ENCODE measurements at regions not wholly inside any gene's neighbourhood (a gene's known extent, or its start where the extent isn't known, plus 50 kb on each side); places are given as distances from the start of the nearest gene placed in this dataset.

- intact Hi-C loops (cut with micrococcal nuclease; ENCODE audit: unreplicated experiment), result no loop called here
These were observed 258.2 kb upstream of the IRX5 start for GRCh38 chr16:54672500-54672899.

GRCh38 chr16:54657709-54658102 lies 273.0 kb upstream of the IRX5 start:
- CTCF ChIA-PET, result no interaction called here
- in situ Hi-C loops (cut with HindIII; ENCODE audit: low pct_unique_long_range_greater_than_20kb, low sequenced_read_pairs) (no loop called here), intact Hi-C loops (cut with micrococcal nuclease; ENCODE audit: unreplicated experiment) (no loop called here)
- Histone ChIP-seq H3K27ac (ENCODE audit: low read length) (no peak overlapping the region), H3K27me3 (ENCODE audit: control insufficient read depth, insufficient read depth, low read length) (0 out of 2 replicates have a peak, but pooled peaks cover 2% of the 10 kb centered on the region), H3K9me3 (ENCODE audit: control insufficient read depth, insufficient read depth, low read depth, low read length) (no peaks in the 10 kb centered on the region), H3K4me3 (ENCODE audit: low read depth in 2 of 2, low read length in 2 of 2) (no peak overlapping the region), H3K36me3 (ENCODE audit: control insufficient read depth, insufficient read depth, low read length) (no peaks in the 10 kb centered on the region), H3K4me1 (ENCODE audit: control insufficient read depth, insufficient read depth, low read length) (no peaks in the 10 kb centered on the region)
- no TSS peak for BruUV-seq (replicated peaks)
- POLR2A ChIA-PET, result no interaction called here
- ATAC-seq (no peak), DNase-seq (ENCODE audit: low read depth, low spot score) (no peak)
- TF ChIP-seq SIN3A (IDR thresholded peaks at IDR 0.05; ENCODE audit: borderline replicate concordance, insufficient read depth, low read depth, low read length) (no peak), REST (IDR thresholded peaks at IDR 0.05; ENCODE audit: insufficient read depth in 1 of 2, low read depth in 2 of 2, low read length in 1 of 2) (no peak), TCF7L2 (IDR thresholded peaks at IDR 0.05; ENCODE audit: low read depth, low read length) (no peak), POLR2AphosphoS5 (IDR thresholded peaks at IDR 0.05; ENCODE audit: low read depth, low read length) (no peak), CTCF (IDR thresholded peaks at IDR 0.05) (no peak)

More at GRCh38 chr16:54672500-54672899, 258.2 kb upstream of the IRX5 start:
- no TSS peak for BruUV-seq (replicated peaks)
- H3K9me3 ChIP-seq (ENCODE audit: control insufficient read depth, insufficient read depth, low read depth, low read length), result no peaks in the 10 kb centered on the region
- CTCF ChIA-PET, result no interaction called here
- no peak overlapping the region for H3K27ac ChIP-seq (ENCODE audit: low read length)
- H3K27me3 ChIP-seq (ENCODE audit: control insufficient read depth, insufficient read depth, low read length), result no peaks in the 10 kb centered on the region
- no peak overlapping the region for H3K4me3 ChIP-seq (ENCODE audit: low read depth in 2 of 2, low read length in 2 of 2)
- no peak for DNase-seq (ENCODE audit: low read depth, low spot score)
- in situ Hi-C loops (cut with HindIII; ENCODE audit: low pct_unique_long_range_greater_than_20kb, low sequenced_read_pairs), result no loop called here
- TF ChIP-seq CTCF (IDR thresholded peaks at IDR 0.05) (no peak), TCF7L2 (IDR thresholded peaks at IDR 0.05; ENCODE audit: low read depth, low read length) (no peak), SIN3A (IDR thresholded peaks at IDR 0.05; ENCODE audit: borderline replicate concordance, insufficient read depth, low read depth, low read length) (no peak), REST (IDR thresholded peaks at IDR 0.05; ENCODE audit: insufficient read depth in 1 of 2, low read depth in 2 of 2, low read length in 1 of 2) (no peak), POLR2AphosphoS5 (IDR thresholded peaks at IDR 0.05; ENCODE audit: low read depth, low read length) (no peak)
- no peaks in the 10 kb centered on the region for H3K4me1 ChIP-seq (ENCODE audit: control insufficient read depth, insufficient read depth, low read length)
- POLR2A ChIA-PET, result no interaction called here
- no peak for ATAC-seq
- no peaks in the 10 kb centered on the region for H3K36me3 ChIP-seq (ENCODE audit: control insufficient read depth, insufficient read depth, low read length)
